ENCODE measurements at regions not wholly inside any gene's neighbourhood (a gene's known extent, or its start where the extent isn't known, plus 50 kb on each side); places are given as distances from the start of the nearest gene placed in this dataset.

GRCh38 chr9:118967901-118968300 lies 401.3 kb downstream of the BRINP1 start:
- ChIA-PET POLR2A (no interaction called here), CTCF (no interaction called here)
- no peak for DNase-seq (ENCODE audit: low read depth)

GRCh38 chr9:118975736-118976135 lies 393.5 kb downstream of the BRINP1 start:
- no peaks in the 10 kb centered on the region for H3K27me3 ChIP-seq (ENCODE audit: control insufficient read depth, insufficient read depth, low read length)
- no peak overlapping the region for H3K4me3 ChIP-seq (ENCODE audit: low read depth, low read length)
- DNase-seq (ENCODE audit: low read depth): no peak
- H3K36me3 ChIP-seq (ENCODE audit: control insufficient read depth, insufficient read depth, low read length): no peaks in the 10 kb centered on the region
- CTCF ChIA-PET: no interaction called here
- POLR2A ChIA-PET: interaction anchor here (0.7 kb wide), 1 partner anchor 22 kb away, joined by 3 read pairs; no protein-coding TSS in a partner anchor
- TF ChIP-seq CTCF (IDR thresholded peaks at IDR 0.05; ENCODE audit: insufficient read depth, low read depth, low read length): no peak

More at GRCh38 chr9:118967901-118968300, 401.3 kb downstream of the BRINP1 start:
- no peak for TF ChIP-seq CTCF (IDR thresholded peaks at IDR 0.05; ENCODE audit: insufficient read depth, low read depth, low read length)
- H3K36me3 ChIP-seq (ENCODE audit: control insufficient read depth, insufficient read depth, low read length): no peaks in the 10 kb centered on the region
- H3K4me3 ChIP-seq (ENCODE audit: low read depth, low read length): no peak overlapping the region
- no peaks in the 10 kb centered on the region for H3K27me3 ChIP-seq (ENCODE audit: control insufficient read depth, insufficient read depth, low read length)

- H3K27me3 ChIP-seq (ENCODE audit: control insufficient read depth, insufficient read depth, low read length): no peaks in the 10 kb centered on the region
- ChIA-PET POLR2A (interaction anchor here (0.7 kb wide), 1 partner anchor 21 kb away, joined by 3 read pairs; no protein-coding TSS in a partner anchor), CTCF (no interaction called here)
- no peak overlapping the region for H3K4me3 ChIP-seq (ENCODE audit: low read depth, low read length)
- no peak for TF ChIP-seq CTCF (IDR thresholded peaks at IDR 0.05; ENCODE audit: insufficient read depth, low read depth, low read length)
- no peak for DNase-seq (ENCODE audit: low read depth)
- no peaks in the 10 kb centered on the region for H3K36me3 ChIP-seq (ENCODE audit: control insufficient read depth, insufficient read depth, low read length)
These were observed 393.1 kb downstream of the BRINP1 start for GRCh38 chr9:118976160-118976559.

- no peak for DNase-seq (ENCODE audit: low read depth)
- CTCF ChIA-PET: interaction anchor here (0.6 kb wide), 1 partner anchor 919 kb away, joined by 3 read pairs; no protein-coding TSS in a partner anchor
- TF ChIP-seq CTCF (IDR thresholded peaks at IDR 0.05; ENCODE audit: insufficient read depth, low read depth, low read length): no peak
- no peaks in the 10 kb centered on the region for H3K36me3 ChIP-seq (ENCODE audit: control insufficient read depth, insufficient read depth, low read length)
- no peak overlapping the region for H3K4me3 ChIP-seq (ENCODE audit: low read depth, low read length)
- POLR2A ChIA-PET: no interaction called here
- H3K27me3 ChIP-seq (ENCODE audit: control insufficient read depth, insufficient read depth, low read length): no peaks in the 10 kb centered on the region
These were observed 384.6 kb downstream of the BRINP1 start for GRCh38 chr9:118984607-118985006.

- POLR2A ChIA-PET: no interaction called here
- no peak for DNase-seq (ENCODE audit: low read depth)
- CTCF ChIA-PET: no interaction called here
- no peak for TF ChIP-seq CTCF (IDR thresholded peaks at IDR 0.05; ENCODE audit: insufficient read depth, low read depth, low read length)
- H3K36me3 ChIP-seq (ENCODE audit: control insufficient read depth, insufficient read depth, low read length): no peaks in the 10 kb centered on the region
- H3K4me3 ChIP-seq (ENCODE audit: low read depth, low read length): no peak overlapping the region
- H3K27me3 ChIP-seq (ENCODE audit: control insufficient read depth, insufficient read depth, low read length): no peaks in the 10 kb centered on the region
These were observed 383.4 kb downstream of the BRINP1 start for GRCh38 chr9:118985851-118986250.

Data from BJ (cell line).